GM12878 (cell line): ENCODE measurements at regions not wholly inside any gene's neighbourhood (a gene's known extent, or its start where the extent isn't known, plus 50 kb on each side); places are given as distances from the start of the nearest gene placed in this dataset.
A peak's percentile ranks its signal among the peaks of the same experiment; 100 is the strongest.

Experiments used
- ATAC-seq: fragments of 200-7000 bp; cut with Tn5 transposase; 3 replicates; pipeline ENCODE4 v1.9.1; 2020; ENCODE audit warnings: mild to moderate bottlenecking, moderate library complexity
- BruUV-seq: library from RNA; stranded (reverse); fragments of 400-500 nt; replicated peaks from 2 replicates; lab custom pipeline; 2021; lab: Mats Ljungman, UMichigan
- CTCF ChIA-PET: fragments of 300-600 bp; sonication (Branson Sonifier 250); formaldehyde crosslinking; extraction: SDS; loops from one replicate; lab custom pipeline; 2021; ENCODE audit warnings: inconsistent platforms; lab: Yijun Ruan, JAX
- POLR2A ChIA-PET: fragments of 350-600 bp; formaldehyde crosslinking; extraction: SDS; loops from one replicate; lab custom pipeline; 2021; ENCODE audit warnings: inconsistent platforms; lab: Charles Lee
- RAD21 ChIA-PET: fragments of 300-600 bp; sonication (Branson Sonifier 250); formaldehyde crosslinking; loops from one replicate; lab custom pipeline; 2023; ENCODE audit warnings: antibody characterized with exemption; ENCODE audit not compliant: unreplicated experiment; lab: Charles Lee
- SMC1A ChIA-PET: fragments of 300-600 bp; sonication (Branson Sonifier 250); formaldehyde crosslinking; loops from one replicate; lab custom pipeline; 2023; ENCODE audit not compliant: unreplicated experiment, uncharacterized antibody; lab: Charles Lee
- DNase-seq: peaks from one replicate; pipeline ENCODE4 v3.0.0-alpha.2; 2011; ENCODE audit warnings: low read depth, low spot score
- FAIRE-seq: peaks from 3 replicates; lab custom pipeline; 2011; peaks lifted over from hg19 to GRCh38; lab: Jason Lieb, UNC
- H2AFZ ChIP-seq: 2 replicates; pipeline ENCODE4 v1.6.0; 2011; ENCODE audit warnings: low read depth, low read length, control low read depth; ENCODE audit not compliant: control insufficient read depth
- H3K27ac ChIP-seq: 2 replicates; pipeline ENCODE4 v1.5.1; 2011; ENCODE audit warnings: control low read depth; ENCODE audit not compliant: control insufficient read depth, insufficient read depth
- H3K27me3 ChIP-seq, 2 experiments: replicated peaks in 1 of 2; 2 replicates each; pipeline versions ENCODE4 v1.6.0 to v1.6.1; 2011; ENCODE audit warnings: low read length in 1 of 2; ENCODE audit not compliant: control insufficient read depth in 2 of 2, insufficient read depth in 2 of 2
- H3K36me3 ChIP-seq, 2 experiments: 2 replicates each; pipeline ENCODE4 v1.5.1; 2011; ENCODE audit warnings: low read length in 1 of 2; ENCODE audit not compliant: control insufficient read depth in 2 of 2, insufficient read depth in 2 of 2
- H3K4me1 ChIP-seq: 2 replicates; pipeline ENCODE4 v1.6.1; 2011; ENCODE audit warnings: mild to moderate bottlenecking, low read length, moderate library complexity, mixed read lengths; ENCODE audit not compliant: control insufficient read depth, insufficient read depth
- H3K4me2 ChIP-seq: 2 replicates; pipeline ENCODE4 v1.6.0; 2011; ENCODE audit warnings: control low read depth; ENCODE audit not compliant: control insufficient read depth, insufficient read depth
- H3K4me3 ChIP-seq: fragments of 200-600 bp; sonication (generic); 2 replicates; pipeline ENCODE4 v1.5.1; 2016
- H3K79me2 ChIP-seq: 2 replicates; pipeline ENCODE4 v1.6.0; 2011; ENCODE audit warnings: low read length; ENCODE audit not compliant: control insufficient read depth, insufficient read depth
- H3K9ac ChIP-seq: 2 replicates; pipeline ENCODE4 v1.8.0; 2011; ENCODE audit warnings: low read length, control low read depth, mixed read lengths; ENCODE audit not compliant: control insufficient read depth, insufficient read depth
- H3K9me3 ChIP-seq: replicated peaks from 3 replicates; pipeline ENCODE4 v1.5.1; 2011; ENCODE audit warnings: mild to moderate bottlenecking, low read length; ENCODE audit not compliant: control insufficient read depth, insufficient read depth
- H4K20me1 ChIP-seq: 2 replicates; pipeline ENCODE4 v1.6.0; 2011; ENCODE audit not compliant: control insufficient read depth, insufficient read depth
- ASH2L ChIP-seq: fragments of 300-600, 200-600 bp; sonication (generic); IDR thresholded peaks from 2 replicates; pipeline ENCODE4 v1.6.1; 2017; ENCODE audit warnings: low read depth, mild to moderate bottlenecking, borderline replicate concordance
- BACH1 ChIP-seq: fragments of 450-650 bp; IDR thresholded peaks from 2 replicates; pipeline ENCODE4 v1.6.1; 2017; ENCODE audit warnings: mild to moderate bottlenecking, borderline replicate concordance
- ESRRA ChIP-seq: IDR thresholded peaks from 2 replicates; pipeline ENCODE4 v1.6.1; 2012; ENCODE audit warnings: mild to moderate bottlenecking, low read length, improper control_type of control experiment
- NR2C1 ChIP-seq: fragments of 450-650 bp; IDR thresholded peaks from 2 replicates; pipeline ENCODE4 v1.6.1; 2017; ENCODE audit warnings: antibody characterized with exemption, mild to moderate bottlenecking, moderate library complexity
- POLR2A ChIP-seq: IDR thresholded peaks from 2 replicates; pipeline ENCODE4 v1.6.1; 2011; ENCODE audit warnings: low read depth, mild to moderate bottlenecking, low read length
- RB1 ChIP-seq: fragments of 450-650 bp; formaldehyde crosslinking; IDR thresholded peaks from 2 replicates; pipeline ENCODE4 v1.6.1; 2017; ENCODE audit warnings: mild to moderate bottlenecking, borderline replicate concordance
- RFX5 ChIP-seq: IDR thresholded peaks from 2 replicates; pipeline ENCODE4 v1.6.1; 2011; ENCODE audit warnings: low read depth, low read length, improper control_type of control experiment
- WRNIP1 ChIP-seq: IDR thresholded peaks from 2 replicates; pipeline ENCODE4 v1.6.1; 2011; ENCODE audit warnings: low read depth, low read length, improper control_type of control experiment, borderline replicate concordance
- ZBTB33 ChIP-seq: fragments of 450-650 bp; IDR thresholded peaks from 2 replicates; pipeline ENCODE4 v1.6.1; 2017; ENCODE audit warnings: mild to moderate bottlenecking
- ZBTB4 ChIP-seq: fragments of 450-650 bp; formaldehyde crosslinking; IDR thresholded peaks from 2 replicates; pipeline ENCODE4 v1.4.0; 2022; ENCODE audit warnings: mild to moderate bottlenecking, moderate library complexity
- ZBTB40 ChIP-seq: fragments of 450-650 bp; IDR thresholded peaks from 2 replicates; pipeline ENCODE4 v1.6.1; 2016; ENCODE audit warnings: mild to moderate bottlenecking, moderate library complexity, borderline replicate concordance
- ZNF384 ChIP-seq: IDR thresholded peaks from 2 replicates; pipeline ENCODE4 v1.6.1; 2012; ENCODE audit warnings: low read depth, mild to moderate bottlenecking, low read length, improper control_type of control experiment, borderline replicate concordance
- WGBS: methylation state at CpG from one replicate; pipeline ENCODE4 v1.1.6; 2016; ENCODE audit warnings: low lambda C conversion rate; ENCODE audit not compliant: insufficient replicate concordance, insufficient coverage; ENCODE audit errors: missing lambda C conversion rate; 5-methylcytosine and 5-hydroxymethylcytosine counted together
- in situ Hi-C: fragments of 300-500 bp; cut with MboI; formaldehyde crosslinking; loops from 9 replicates; pipeline ENCODE4 v1.14.3; 2018; ENCODE audit warnings: mixed read lengths
- intact Hi-C: fragments of 100-400 bp; cut with micrococcal nuclease; formaldehyde crosslinking; loops from one replicate; pipeline ENCODE4 v1.14.2; 2022; ENCODE audit not compliant: unreplicated experiment
- TF ChIP-seq, protein P1 (sequence below): IDR thresholded peaks from 2 replicates; pipeline ENCODE4 v1.6.1; 2012; ENCODE audit warnings: mild to moderate bottlenecking, low read depth, low read length

DNA sequence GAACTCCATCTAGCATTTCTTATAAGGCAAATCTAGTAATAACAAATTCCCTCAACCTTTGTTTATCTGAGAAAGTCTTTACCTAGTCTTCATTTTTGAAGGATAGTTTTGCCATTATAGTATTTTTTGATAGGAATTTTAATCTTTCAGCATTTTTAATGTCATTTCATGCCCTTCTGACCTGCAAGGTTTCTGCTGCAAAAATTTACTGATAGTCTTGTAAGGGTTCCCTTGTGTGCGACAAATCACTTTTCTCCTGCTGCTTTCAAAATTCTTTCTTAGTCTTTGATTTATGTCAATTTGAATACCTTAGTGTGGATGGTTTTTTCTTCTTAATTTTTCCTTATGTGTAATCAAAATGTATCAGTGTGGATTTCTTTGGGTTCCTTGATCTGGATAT lies 297.5 kb upstream of the FAM78B start:
- in situ Hi-C loops (no loop called here), intact Hi-C loops (no loop called here)
- ChIA-PET RAD21 (no interaction called here), CTCF (interaction anchor here (2.6 kb wide), 1 partner anchor 15 kb away, joined by 7 read pairs; no protein-coding TSS in a partner anchor), SMC1A (no interaction called here), POLR2A (no interaction called here)
- no peak overlapping the region for H3K27ac ChIP-seq
- DNase-seq: no peak
- no TSS peak for BruUV-seq
- H3K27me3 ChIP-seq: no peaks in the 10 kb centered on the region
- no peaks in the 10 kb centered on the region for H4K20me1 ChIP-seq
- H3K9me3 ChIP-seq: no peaks in the 10 kb centered on the region
- no peak overlapping the region for H2AFZ ChIP-seq
- no peak overlapping the region for H3K9ac ChIP-seq
- FAIRE-seq: peak; percentile 47
- ATAC-seq: no peak
- no peaks in the 10 kb centered on the region for H3K36me3 ChIP-seq
- H3K4me3 ChIP-seq: no peak overlapping the region
- no peak overlapping the region for H3K4me2 ChIP-seq
- H3K79me2 ChIP-seq: no peaks in the 10 kb centered on the region
- 100% methylated on average over 1 of the region's 1 CpG for WGBS
- H3K4me1 ChIP-seq: no peaks in the 10 kb centered on the region
- no peak for TF ChIP-seq ZNF384
- TF ChIP-seq POLR2A: no peak
- no peak for TF ChIP-seq RFX5
- no peak for TF ChIP-seq RB1
- TF ChIP-seq WRNIP1: no peak
- no peak for TF ChIP-seq NR2C1
- no peak for TF ChIP-seq ESRRA
- no peak for TF ChIP-seq ZBTB40
- TF ChIP-seq ZBTB33: no peak
- TF ChIP-seq ZBTB4 (CRISPR knock-in tag): no peak
- no peak for TF ChIP-seq ASH2L
- TF ChIP-seq, protein P1, sequence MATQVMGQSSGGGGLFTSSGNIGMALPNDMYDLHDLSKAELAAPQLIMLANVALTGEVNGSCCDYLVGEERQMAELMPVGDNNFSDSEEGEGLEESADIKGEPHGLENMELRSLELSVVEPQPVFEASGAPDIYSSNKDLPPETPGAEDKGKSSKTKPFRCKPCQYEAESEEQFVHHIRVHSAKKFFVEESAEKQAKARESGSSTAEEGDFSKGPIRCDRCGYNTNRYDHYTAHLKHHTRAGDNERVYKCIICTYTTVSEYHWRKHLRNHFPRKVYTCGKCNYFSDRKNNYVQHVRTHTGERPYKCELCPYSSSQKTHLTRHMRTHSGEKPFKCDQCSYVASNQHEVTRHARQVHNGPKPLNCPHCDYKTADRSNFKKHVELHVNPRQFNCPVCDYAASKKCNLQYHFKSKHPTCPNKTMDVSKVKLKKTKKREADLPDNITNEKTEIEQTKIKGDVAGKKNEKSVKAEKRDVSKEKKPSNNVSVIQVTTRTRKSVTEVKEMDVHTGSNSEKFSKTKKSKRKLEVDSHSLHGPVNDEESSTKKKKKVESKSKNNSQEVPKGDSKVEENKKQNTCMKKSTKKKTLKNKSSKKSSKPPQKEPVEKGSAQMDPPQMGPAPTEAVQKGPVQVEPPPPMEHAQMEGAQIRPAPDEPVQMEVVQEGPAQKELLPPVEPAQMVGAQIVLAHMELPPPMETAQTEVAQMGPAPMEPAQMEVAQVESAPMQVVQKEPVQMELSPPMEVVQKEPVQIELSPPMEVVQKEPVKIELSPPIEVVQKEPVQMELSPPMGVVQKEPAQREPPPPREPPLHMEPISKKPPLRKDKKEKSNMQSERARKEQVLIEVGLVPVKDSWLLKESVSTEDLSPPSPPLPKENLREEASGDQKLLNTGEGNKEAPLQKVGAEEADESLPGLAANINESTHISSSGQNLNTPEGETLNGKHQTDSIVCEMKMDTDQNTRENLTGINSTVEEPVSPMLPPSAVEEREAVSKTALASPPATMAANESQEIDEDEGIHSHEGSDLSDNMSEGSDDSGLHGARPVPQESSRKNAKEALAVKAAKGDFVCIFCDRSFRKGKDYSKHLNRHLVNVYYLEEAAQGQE: no peak
- TF ChIP-seq BACH1: no peak
